ENCODE measurements at regions not wholly inside any gene's neighbourhood (a gene's known extent, or its start where the extent isn't known, plus 50 kb on each side); places are given as distances from the start of the nearest gene placed in this dataset.

GRCh38 chr10:52617346-52617745 is 155.2 kb downstream of the MBL2 start:
- Mint-ChIP-seq H3K9me3 (no peaks in the 10 kb centered on the region), H3K27ac (no peak overlapping the region), H3K27me3 (no peaks in the 10 kb centered on the region), H3K4me1 (ENCODE audit: low read depth) (no peaks in the 10 kb centered on the region), H3K36me3 (ENCODE audit: low read depth) (no peaks in the 10 kb centered on the region), H3K4me3 (no peak overlapping the region)
- ATAC-seq (no peak), DNase-seq (no peak)
- CTCF ChIA-PET, result no interaction called here
- no peak for TF ChIP-seq CTCF (IDR thresholded peaks at IDR 0.05)
- POLR2A ChIA-PET, result no interaction called here
- intact Hi-C loops (cut with micrococcal nuclease), result no loop called here

- Mint-ChIP-seq H3K27me3 (no peaks in the 10 kb centered on the region), H3K27ac (no peak overlapping the region), H3K4me3 (no peak overlapping the region), H3K4me1 (ENCODE audit: low read depth) (no peaks in the 10 kb centered on the region), H3K36me3 (ENCODE audit: low read depth) (no peaks in the 10 kb centered on the region), H3K9me3 (no peaks in the 10 kb centered on the region)
- POLR2A ChIA-PET, result no interaction called here
- ATAC-seq (no peak), DNase-seq (no peak)
- no peak for TF ChIP-seq CTCF (IDR thresholded peaks at IDR 0.05)
- CTCF ChIA-PET, result no interaction called here
- intact Hi-C loops (cut with micrococcal nuclease), result no loop called here
Measured at GRCh38 chr10:52619052-52619451, 153.5 kb downstream of the MBL2 start.

GRCh38 chr10:52621635-52622079 is 150.9 kb downstream of the MBL2 start:
- no peak overlapping the region for H3K4me3 Mint-ChIP-seq
- POLR2A ChIA-PET, result no interaction called here
- ATAC-seq, result no peak
- no peaks in the 10 kb centered on the region for H3K36me3 Mint-ChIP-seq (ENCODE audit: low read depth)
- H3K27ac Mint-ChIP-seq, result no peak overlapping the region
- CTCF ChIA-PET, result no interaction called here
- H3K9me3 Mint-ChIP-seq, result no peaks in the 10 kb centered on the region
- no peaks in the 10 kb centered on the region for H3K27me3 Mint-ChIP-seq
- TF ChIP-seq CTCF (IDR thresholded peaks at IDR 0.05), result no peak
- no peaks in the 10 kb centered on the region for H3K4me1 Mint-ChIP-seq (ENCODE audit: low read depth)
- DNase-seq, result no peak
- intact Hi-C loops (cut with micrococcal nuclease), result no loop called here

- POLR2A ChIA-PET, result no interaction called here
- DNase-seq (no peak), ATAC-seq (no peak)
- no peaks in the 10 kb centered on the region for H3K36me3 Mint-ChIP-seq (ENCODE audit: low read depth)
- intact Hi-C loops (cut with micrococcal nuclease), result no loop called here
- H3K4me3 Mint-ChIP-seq, result no peak overlapping the region
- CTCF ChIA-PET, result interaction anchor here (0.9 kb wide), 1 partner anchor 12 kb away, joined by 3 read pairs; no protein-coding TSS in a partner anchor
- TF ChIP-seq CTCF (IDR thresholded peaks at IDR 0.05), result no peak
- no peaks in the 10 kb centered on the region for H3K27me3 Mint-ChIP-seq
- H3K9me3 Mint-ChIP-seq, result no peaks in the 10 kb centered on the region
- H3K4me1 Mint-ChIP-seq (ENCODE audit: low read depth), result no peaks in the 10 kb centered on the region
- H3K27ac Mint-ChIP-seq, result no peak overlapping the region
Measured at GRCh38 chr10:52623761-52624160, 148.8 kb downstream of the MBL2 start.

GRCh38 chr10:52627279-52627678 is 145.3 kb downstream of the MBL2 start:
- no peaks in the 10 kb centered on the region for H3K4me1 Mint-ChIP-seq (ENCODE audit: low read depth)
- ATAC-seq, result no peak
- POLR2A ChIA-PET, result no interaction called here
- no peak overlapping the region for H3K4me3 Mint-ChIP-seq
- CTCF ChIA-PET, result interaction anchor here (1.0 kb wide), 1 partner anchor 18 kb away, joined by 3 read pairs; no protein-coding TSS in a partner anchor
- no peaks in the 10 kb centered on the region for H3K27me3 Mint-ChIP-seq
- H3K9me3 Mint-ChIP-seq, result peaks cover 2% of the 10 kb centered on the region
- H3K36me3 Mint-ChIP-seq (ENCODE audit: low read depth), result no peaks in the 10 kb centered on the region
- no peak for DNase-seq
- no peak for TF ChIP-seq CTCF (IDR thresholded peaks at IDR 0.05)
- intact Hi-C loops (cut with micrococcal nuclease), result no loop called here
- H3K27ac Mint-ChIP-seq, result no peak overlapping the region

All from activated CD8-positive, alpha-beta T cell treated with anti-CD3 and anti-CD28 coated beads for 36 hours (primary cell).